ENCODE measurements at regions not wholly inside any gene's neighbourhood (a gene's known extent, or its start where the extent isn't known, plus 50 kb on each side); places are given as distances from the start of the nearest gene placed in this dataset.

GRCh38 chr2:508121-508520 lies 169.1 kb downstream of the TMEM18 start:
- ChIA-PET CTCF (no interaction called here), POLR2A (no interaction called here)
- TF ChIP-seq, protein P1, sequence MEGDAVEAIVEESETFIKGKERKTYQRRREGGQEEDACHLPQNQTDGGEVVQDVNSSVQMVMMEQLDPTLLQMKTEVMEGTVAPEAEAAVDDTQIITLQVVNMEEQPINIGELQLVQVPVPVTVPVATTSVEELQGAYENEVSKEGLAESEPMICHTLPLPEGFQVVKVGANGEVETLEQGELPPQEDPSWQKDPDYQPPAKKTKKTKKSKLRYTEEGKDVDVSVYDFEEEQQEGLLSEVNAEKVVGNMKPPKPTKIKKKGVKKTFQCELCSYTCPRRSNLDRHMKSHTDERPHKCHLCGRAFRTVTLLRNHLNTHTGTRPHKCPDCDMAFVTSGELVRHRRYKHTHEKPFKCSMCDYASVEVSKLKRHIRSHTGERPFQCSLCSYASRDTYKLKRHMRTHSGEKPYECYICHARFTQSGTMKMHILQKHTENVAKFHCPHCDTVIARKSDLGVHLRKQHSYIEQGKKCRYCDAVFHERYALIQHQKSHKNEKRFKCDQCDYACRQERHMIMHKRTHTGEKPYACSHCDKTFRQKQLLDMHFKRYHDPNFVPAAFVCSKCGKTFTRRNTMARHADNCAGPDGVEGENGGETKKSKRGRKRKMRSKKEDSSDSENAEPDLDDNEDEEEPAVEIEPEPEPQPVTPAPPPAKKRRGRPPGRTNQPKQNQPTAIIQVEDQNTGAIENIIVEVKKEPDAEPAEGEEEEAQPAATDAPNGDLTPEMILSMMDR (IDR thresholded peaks at IDR 0.05; ENCODE audit: control extremely low read depth, extremely low read depth, low read depth, missing control alignments) = no peak
- no peak for DNase-seq (ENCODE audit: extremely low spot score)

- DNase-seq (ENCODE audit: extremely low spot score) = no peak
- TF ChIP-seq, protein P1 (IDR thresholded peaks at IDR 0.05; ENCODE audit: control extremely low read depth, extremely low read depth, low read depth, missing control alignments) = no peak
- CTCF ChIA-PET = no interaction called here
- POLR2A ChIA-PET = no interaction called here
Measured at GRCh38 chr2:506866-507265, 170.3 kb downstream of the TMEM18 start.

GRCh38 chr2:506451-506850 lies 170.8 kb downstream of the TMEM18 start:
- no peak for DNase-seq (ENCODE audit: extremely low spot score)
- TF ChIP-seq, protein P1 (IDR thresholded peaks at IDR 0.05; ENCODE audit: control extremely low read depth, extremely low read depth, low read depth, missing control alignments) = no peak
- ChIA-PET POLR2A (no interaction called here), CTCF (no interaction called here)

DNA sequence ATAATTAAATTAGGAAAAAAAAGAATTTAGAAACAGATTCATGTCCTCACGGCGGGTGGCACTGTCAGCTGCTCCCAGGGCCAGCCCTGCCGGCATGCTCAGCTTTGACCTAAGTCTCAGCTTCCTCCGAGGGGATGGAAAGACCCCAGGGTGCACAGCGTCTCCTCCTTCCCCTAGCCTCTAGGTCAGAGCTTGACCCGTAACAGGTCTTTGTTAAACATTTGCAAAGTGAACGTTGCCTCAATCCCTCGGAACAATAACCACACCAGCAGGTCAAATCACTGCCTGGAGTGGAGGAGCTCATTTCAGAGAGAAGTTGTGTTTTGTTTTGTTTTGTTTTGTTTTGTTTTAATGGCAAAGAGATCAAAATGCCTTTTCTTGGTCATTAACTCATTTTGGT lies 171.3 kb downstream of the TMEM18 start:
- TF ChIP-seq, protein P1 (IDR thresholded peaks at IDR 0.05; ENCODE audit: control extremely low read depth, extremely low read depth, low read depth, missing control alignments) = no peak
- CTCF ChIA-PET = no interaction called here
- POLR2A ChIA-PET = no interaction called here
- DNase-seq (ENCODE audit: extremely low spot score) = no peak

- DNase-seq (ENCODE audit: extremely low spot score) = no peak
- ChIA-PET CTCF (no interaction called here), POLR2A (no interaction called here)
- TF ChIP-seq, protein P1 (IDR thresholded peaks at IDR 0.05; ENCODE audit: control extremely low read depth, extremely low read depth, low read depth, missing control alignments) = no peak
Measured at GRCh38 chr2:503288-503999, 173.8 kb downstream of the TMEM18 start.

- no peak for DNase-seq (ENCODE audit: extremely low spot score)
- CTCF ChIA-PET = no interaction called here
- POLR2A ChIA-PET = no interaction called here
- TF ChIP-seq, protein P1 (IDR thresholded peaks at IDR 0.05; ENCODE audit: control extremely low read depth, extremely low read depth, low read depth, missing control alignments) = no peak
Measured at GRCh38 chr2:502831-503230, 174.4 kb downstream of the TMEM18 start.
